ENCODE measurements at regions not wholly inside any gene's neighbourhood (a gene's known extent, or its start where the extent isn't known, plus 50 kb on each side); places are given as distances from the start of the nearest gene placed in this dataset.
"Not testable (repeated sequence)": the region's sequence is repeated elsewhere in the genome, so short reads cannot be mapped to it uniquely, and the experiment has no call there.

DNA sequence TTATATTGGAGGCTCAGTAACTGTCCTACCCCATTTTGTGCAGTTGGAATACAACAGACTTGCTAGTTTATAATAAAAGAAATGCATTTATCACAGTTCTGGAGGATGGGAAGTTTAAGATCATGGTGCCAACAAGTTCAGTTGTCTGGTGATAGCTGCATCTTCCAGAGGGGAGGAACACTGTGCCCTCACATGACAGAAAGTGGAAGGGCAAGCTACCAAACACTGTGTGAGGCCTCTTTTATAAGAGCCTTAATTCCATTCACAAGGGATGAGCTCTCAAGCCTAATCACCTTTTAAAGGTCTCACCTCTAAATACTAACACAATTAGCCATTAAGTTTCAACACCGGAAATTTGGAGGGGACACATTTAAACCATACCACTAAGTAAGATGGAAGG, 1073.9 kb downstream of the PLOD2 start:
- no peak for DNase-seq

DNA sequence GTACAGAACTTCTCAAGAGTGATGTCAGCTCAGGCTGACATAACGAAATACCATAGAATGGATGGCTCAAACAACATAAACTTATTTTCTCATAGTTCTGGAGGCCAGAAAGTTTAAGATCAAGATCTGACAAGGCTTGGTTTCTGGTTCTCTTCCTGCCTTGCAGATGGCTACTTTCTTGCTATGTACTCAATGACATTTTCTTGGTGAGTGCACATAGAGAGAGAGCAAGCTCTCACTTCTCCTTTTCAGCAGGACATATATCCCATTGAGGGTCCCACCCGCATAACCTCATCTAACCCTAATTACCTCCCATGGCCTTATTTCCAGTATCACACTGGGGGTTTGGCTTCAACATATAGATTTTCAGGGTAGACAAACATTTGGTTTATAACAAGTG, 1072.1 kb downstream of the PLOD2 start:
- DNase-seq, result no peak

DNA sequence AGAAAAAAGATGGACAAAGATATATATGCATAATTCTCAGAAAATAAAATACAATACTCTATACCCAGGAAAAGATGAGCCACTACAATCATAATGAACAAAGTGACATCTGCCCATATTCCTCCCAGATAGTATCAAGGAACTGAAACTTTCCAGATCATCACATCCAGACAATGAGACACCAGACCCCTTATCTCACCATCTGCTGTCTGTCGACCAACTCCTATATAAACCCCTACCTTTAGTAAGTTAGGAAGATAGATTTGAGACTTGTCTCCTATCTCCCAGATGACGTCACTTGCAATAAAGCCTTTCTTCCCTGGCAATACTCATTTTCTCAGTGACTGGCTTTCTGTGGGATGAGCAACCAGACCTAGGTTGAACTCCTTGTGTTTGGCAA, 1071.6 kb downstream of the PLOD2 start:
- peak in 1 of 2 experiments; percentile 8 for DNase-seq

DNA sequence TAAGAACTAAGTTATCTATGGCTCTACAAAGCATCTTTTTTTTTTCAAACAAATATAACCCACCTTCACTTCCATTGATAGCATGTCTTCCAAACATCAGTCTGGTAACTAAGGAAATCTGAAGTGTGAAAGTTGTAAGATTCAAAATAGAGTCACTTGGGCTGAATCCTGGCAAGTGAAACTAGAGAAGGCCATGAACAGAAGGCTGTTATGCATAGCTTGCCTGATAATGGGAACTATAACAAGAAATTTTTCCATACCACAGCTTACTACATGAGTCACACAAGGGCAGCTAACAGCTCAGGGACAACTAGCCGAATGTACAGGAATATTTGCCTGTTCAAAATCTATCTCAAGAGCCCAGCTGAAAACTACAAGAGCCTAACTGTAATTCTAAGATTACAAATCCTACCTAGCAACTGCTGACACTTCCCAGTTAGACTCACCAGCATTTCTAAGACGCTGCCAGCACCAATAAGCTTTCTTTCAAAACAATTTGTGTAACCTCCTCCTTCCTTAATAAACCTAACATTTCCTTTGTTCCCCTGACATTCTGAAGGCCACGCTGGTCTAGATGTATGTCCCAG, 1066.5 kb downstream of the PLOD2 start:
- peak in 1 of 2 experiments; percentile 74 for DNase-seq

DNA sequence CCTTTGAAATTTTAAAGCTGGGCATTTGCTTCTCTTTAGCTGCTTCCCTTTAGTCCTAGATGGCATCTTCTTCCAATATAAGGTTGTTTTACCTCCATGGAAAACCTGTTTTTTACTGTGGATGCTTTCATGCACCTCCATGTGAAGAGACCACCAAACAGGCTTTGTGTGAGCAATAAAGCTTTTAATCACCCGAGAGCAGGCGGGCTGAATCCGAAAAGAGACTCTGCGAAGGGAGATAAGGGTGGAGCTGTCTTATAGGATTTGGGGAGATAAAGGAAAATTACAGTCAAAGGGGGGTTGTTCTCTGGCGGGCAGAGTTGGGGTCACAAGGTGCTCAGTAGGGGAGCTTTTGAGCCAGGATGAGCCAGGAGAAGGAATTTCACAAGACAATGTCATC, 1049.8 kb downstream of the PLOD2 start:
- not testable (repeated sequence) for DNase-seq

DNA sequence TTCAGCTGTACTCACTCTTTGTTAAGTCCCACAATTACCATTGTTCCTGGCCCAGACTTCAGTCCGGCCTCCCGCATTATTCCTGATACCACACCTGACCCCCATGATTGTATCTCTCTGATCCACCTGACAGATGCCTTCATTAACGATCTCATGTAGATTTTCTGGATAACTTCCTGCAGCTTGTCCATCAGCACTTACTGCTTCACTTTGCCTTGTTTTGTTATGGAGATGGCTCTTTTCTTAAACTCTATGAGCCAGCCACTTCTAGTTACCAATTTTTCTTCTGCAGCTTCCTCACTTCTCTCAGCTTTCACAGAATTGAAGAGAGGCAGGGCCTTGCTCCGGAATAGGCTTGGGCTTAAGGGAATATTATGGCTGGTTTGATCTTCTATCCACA, 1044.2 kb downstream of the PLOD2 start:
- no peak for DNase-seq

DNA sequence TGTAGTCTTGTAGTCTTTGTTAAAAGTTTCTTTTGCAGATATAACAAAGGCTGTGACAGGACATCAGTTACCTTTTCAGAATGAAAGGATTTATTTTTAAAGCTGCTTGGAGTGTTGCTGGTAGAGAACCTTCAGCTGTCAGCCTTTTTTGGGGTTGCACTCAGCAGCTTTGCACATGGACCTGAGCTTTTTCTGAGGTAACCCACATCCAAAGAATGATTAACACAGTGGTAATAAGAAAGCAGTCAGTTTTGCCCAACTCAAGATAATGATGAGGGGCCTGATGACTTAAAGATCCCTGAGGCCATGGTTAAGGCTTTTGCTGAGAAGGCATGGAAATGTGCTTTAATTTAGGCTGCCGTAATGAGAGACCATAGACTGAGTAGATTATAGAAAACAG, 1042.7 kb downstream of the PLOD2 start:
- no peak for DNase-seq

DNA sequence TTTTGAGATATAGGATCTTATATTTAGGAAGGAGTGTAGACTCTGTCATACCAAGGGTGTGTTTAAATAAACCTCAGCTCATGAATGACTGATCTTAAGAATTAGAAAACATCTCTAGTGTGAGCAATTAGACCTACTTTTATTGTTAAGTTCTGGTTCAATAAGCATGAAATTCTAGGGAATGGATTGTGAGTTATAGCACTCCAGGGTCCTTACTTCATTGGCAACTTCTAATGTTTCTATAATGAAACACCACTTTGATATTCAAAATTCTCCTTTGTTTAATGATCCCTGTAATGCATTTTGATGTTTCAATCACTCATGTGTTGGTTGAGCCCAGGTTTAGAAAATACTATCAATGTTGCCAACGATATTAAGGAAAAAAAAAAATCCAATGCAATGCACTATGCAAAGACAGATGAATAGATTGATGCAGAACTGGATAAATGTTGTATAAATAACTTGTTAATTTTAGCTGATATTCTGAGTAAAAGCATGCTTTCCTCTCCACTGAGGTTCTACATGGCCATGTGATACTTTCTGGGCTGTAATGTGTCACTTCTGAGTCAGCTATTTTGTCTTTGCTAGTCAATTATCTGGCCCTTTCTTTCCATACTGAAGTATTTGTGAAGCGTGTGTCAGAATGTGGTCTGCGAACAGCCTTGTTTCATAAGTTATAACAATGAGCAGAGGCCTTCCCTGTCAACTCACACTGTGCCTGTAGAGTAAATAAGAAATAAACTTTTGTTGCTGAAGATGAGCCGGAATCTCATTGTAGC, 1035.9 kb downstream of the PLOD2 start:
- DNase-seq, result no peak

DNA sequence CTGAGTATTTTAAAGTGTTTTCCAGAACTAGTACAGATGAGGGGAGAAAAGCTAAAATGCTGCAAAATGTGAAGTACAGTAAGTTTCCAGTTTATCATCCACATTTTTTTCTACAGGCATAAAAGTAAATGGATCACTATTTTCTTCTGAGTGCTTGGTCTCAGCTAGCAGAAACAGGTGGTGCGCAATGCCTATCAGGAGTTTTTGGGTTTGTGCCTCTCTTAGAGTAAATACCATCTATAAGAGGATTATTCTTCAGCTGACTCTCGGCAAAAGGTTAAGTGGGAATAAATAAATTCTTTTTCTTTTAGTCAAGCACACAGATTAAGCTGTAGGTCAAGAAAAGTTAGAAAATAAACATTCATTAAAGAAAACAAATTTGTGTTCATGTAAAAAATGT, 1027.7 kb downstream of the PLOD2 start:
- peak; percentile 74 to 87 for DNase-seq

DNA sequence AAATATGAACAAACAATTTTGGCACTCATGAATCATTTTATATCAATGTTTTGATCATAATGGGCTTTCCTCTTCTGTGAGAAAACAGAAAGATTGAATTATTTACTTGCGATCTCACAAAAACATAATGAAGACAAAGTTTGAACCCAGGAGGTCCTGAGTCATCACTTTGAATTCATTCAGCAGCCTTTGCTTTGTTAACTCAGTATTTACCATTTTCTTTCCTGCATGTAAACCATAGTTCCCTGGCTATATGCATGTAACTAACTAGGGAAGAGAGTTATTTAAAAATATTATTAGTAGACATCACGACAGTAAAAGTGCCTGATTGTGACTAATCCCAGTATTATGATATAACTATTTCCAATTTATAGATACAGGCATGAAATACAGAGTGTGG, 1026.2 kb downstream of the PLOD2 start:
- DNase-seq, result no peak

DNA sequence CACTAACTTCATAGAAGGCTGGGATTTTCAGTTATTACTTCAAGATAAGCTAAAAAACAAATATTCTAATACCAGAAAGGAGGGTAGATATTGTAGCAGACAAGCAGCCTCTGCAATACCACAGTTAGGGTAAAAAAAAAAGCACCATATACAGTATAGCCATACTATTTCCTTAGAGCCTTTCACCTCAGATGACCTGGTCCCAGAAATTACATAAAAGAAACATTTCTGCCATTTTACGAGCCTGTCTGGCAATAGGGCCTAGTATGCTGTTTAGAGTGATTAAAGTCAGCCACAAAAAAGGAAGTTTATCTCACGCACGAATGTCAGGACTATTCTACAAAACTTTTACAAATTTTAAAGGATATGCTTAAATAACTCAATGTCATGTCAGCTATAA, 1016.6 kb downstream of the PLOD2 start:
- DNase-seq, result no peak

GRCh38 chr3:145145461-145145860, 1015.5 kb downstream of the PLOD2 start:
- no peak for DNase-seq

GRCh38 chr3:145159640-145160039, 1001.3 kb downstream of the PLOD2 start:
- peak in 1 of 2 experiments; percentile 34 for DNase-seq

GRCh38 chr3:145170121-145170520, 990.9 kb downstream of the PLOD2 start:
- peak in 1 of 2 experiments; percentile 27 for DNase-seq

- DNase-seq, result no peak
These were observed 985.4 kb downstream of the PLOD2 start for GRCh38 chr3:145175626-145176025.

DNA sequence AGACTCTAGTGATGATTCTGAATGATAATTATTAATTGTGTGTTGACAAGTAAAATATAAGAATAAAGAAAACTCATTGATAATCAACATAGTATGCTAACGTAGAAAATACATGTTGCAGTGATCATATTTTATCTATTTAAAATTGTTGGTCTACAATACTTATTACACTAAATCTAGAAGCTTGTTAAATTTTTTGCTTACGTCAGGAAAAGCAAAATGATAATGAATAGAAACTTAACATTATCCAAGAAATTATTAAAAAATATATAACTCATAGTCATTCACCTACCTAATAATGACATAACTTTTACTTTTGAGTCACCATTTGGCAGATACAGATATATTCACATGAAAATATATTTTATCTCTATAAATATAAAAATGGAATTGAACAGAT, 984.1 kb downstream of the PLOD2 start:
- DNase-seq, result no peak

GRCh38 chr3:145177828-145178227, 983.2 kb downstream of the PLOD2 start:
- no peak for DNase-seq

- no peak for DNase-seq
These were observed 978.6 kb downstream of the PLOD2 start for GRCh38 chr3:145182196-145182911.

- DNase-seq, result no peak
These were observed 977.7 kb downstream of the PLOD2 start for GRCh38 chr3:145183261-145183660.

GRCh38 chr3:145188079-145188770, 972.8 kb downstream of the PLOD2 start:
- peak; percentile 86 to 87 for DNase-seq

- no peak for DNase-seq
These were observed 970.8 kb downstream of the PLOD2 start for GRCh38 chr3:145190138-145190537.

DNA sequence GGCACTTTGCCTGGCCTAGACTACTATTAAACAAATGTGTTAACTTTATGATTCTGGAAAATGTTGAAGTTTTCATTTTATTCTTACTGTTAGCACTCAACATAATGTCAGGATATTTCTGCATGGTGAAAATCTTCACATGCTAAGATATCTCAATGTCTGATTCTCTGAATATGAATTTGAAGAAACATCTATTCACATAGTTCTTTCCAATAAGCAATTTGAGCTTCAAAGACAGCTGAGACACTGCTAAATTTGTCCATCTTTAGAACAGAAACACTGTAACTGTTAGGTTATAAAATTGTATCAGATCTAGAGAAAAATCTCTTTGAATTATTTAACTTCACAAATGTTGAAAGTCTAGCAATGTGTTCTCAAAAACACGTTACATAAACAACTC, 970.2 kb downstream of the PLOD2 start:
- no peak for DNase-seq

- no peak for DNase-seq
These were observed 969.4 kb downstream of the PLOD2 start for GRCh38 chr3:145191543-145191942.
